GM23248 (cell line): ENCODE measurements at regions not wholly inside any gene's neighbourhood (a gene's known extent, or its start where the extent isn't known, plus 50 kb on each side); places are given as distances from the start of the nearest gene placed in this dataset.
A peak's percentile ranks its signal among the peaks of the same experiment; 100 is the strongest.

Experiments
- DNase-seq: peaks from one replicate; pipeline ENCODE4 v3.0.0-alpha.2; 2015
- H2AFZ ChIP-seq: fragments of 200-600 bp; sonication (generic); 2 replicates; pipeline ENCODE4 v1.6.1; 2016; ENCODE audit warnings: antibody characterized with exemption
- H3F3A ChIP-seq: fragments of 200-600 bp; sonication (generic); 2 replicates; pipeline ENCODE4 v1.6.1; 2016; ENCODE audit warnings: mild to moderate bottlenecking, antibody characterized with exemption, mixed run types; ENCODE audit not compliant: insufficient read depth
- H3K27ac ChIP-seq: fragments of 200-600 bp; sonication (generic); 2 replicates; pipeline ENCODE4 v1.5.1; 2016; ENCODE audit warnings: mild to moderate bottlenecking
- H3K27me3 ChIP-seq: fragments of 200-600 bp; sonication (generic); replicated peaks from 2 replicates; pipeline ENCODE4 v1.6.1; 2016; ENCODE audit warnings: mild to moderate bottlenecking; ENCODE audit not compliant: insufficient read depth
- H3K36me3 ChIP-seq: fragments of 200-600 bp; sonication (generic); 2 replicates; pipeline ENCODE4 v1.6.1; 2016; ENCODE audit warnings: low read depth, mild to moderate bottlenecking
- H3K4me1 ChIP-seq: fragments of 200-600 bp; sonication (generic); 2 replicates; pipeline ENCODE4 v1.6.1; 2016; ENCODE audit warnings: mild to moderate bottlenecking; ENCODE audit not compliant: insufficient read depth
- H3K4me2 ChIP-seq: fragments of 200-600 bp; sonication (generic); one replicate; pipeline ENCODE4 v1.6.1; 2016; ENCODE audit warnings: mild to moderate bottlenecking; ENCODE audit not compliant: unreplicated experiment
- H3K4me3 ChIP-seq: fragments of 200-600 bp; sonication (generic); 2 replicates; pipeline ENCODE4 v1.5.1; 2016; ENCODE audit warnings: mild to moderate bottlenecking
- H3K79me2 ChIP-seq: fragments of 200-600 bp; sonication (generic); 2 replicates; pipeline ENCODE4 v1.6.1; 2016; ENCODE audit warnings: mild to moderate bottlenecking; ENCODE audit not compliant: insufficient read depth
- H3K9ac ChIP-seq: fragments of 200-600 bp; sonication (generic); 2 replicates; pipeline ENCODE4 v1.6.1; 2016; ENCODE audit warnings: mild to moderate bottlenecking
- H3K9me2 ChIP-seq: fragments of 200-600 bp; sonication (generic); 2 replicates; pipeline ENCODE4 v1.6.1; 2016; ENCODE audit warnings: mixed run types, mild to moderate bottlenecking, moderate library complexity; ENCODE audit not compliant: insufficient read depth
- H3K9me3 ChIP-seq: fragments of 200-600 bp; sonication (generic); one replicate; pipeline ENCODE4 v1.6.1; 2017; ENCODE audit warnings: low read depth
- H4K20me1 ChIP-seq: fragments of 200-600 bp; sonication (generic); 2 replicates; pipeline ENCODE4 v1.6.0; 2016; ENCODE audit not compliant: insufficient read depth
- EZH2 ChIP-seq: fragments of 200-600 bp; sonication (generic); IDR thresholded peaks from 2 replicates; pipeline ENCODE4 v1.6.1; 2018; ENCODE audit warnings: antibody characterized with exemption, mild to moderate bottlenecking; ENCODE audit not compliant: insufficient read depth, poor library complexity, severe bottlenecking
- EZH2phosphoT487 ChIP-seq: fragments of 200-600 bp; sonication (generic); IDR thresholded peaks from 2 replicates; pipeline ENCODE4 v1.6.1; 2018; ENCODE audit warnings: antibody characterized with exemption, moderate library complexity, mild to moderate bottlenecking, low read depth; ENCODE audit not compliant: insufficient read depth
- WGBS, 2 experiments: methylation state at CpG; one replicate each; pipeline ENCODE4 v1.1.6; 2015 to 2017; ENCODE audit warnings: low lambda C conversion rate in 2 of 2, low coverage in 1 of 2; ENCODE audit errors: missing lambda C conversion rate in 2 of 2; 5-methylcytosine and 5-hydroxymethylcytosine counted together
- in situ Hi-C: fragments of 300-500 bp; cut with MboI; formaldehyde crosslinking; loops from 2 replicates; pipeline ENCODE4 v1.15.0; 2020

GRCh38 chr6:77055711-77056110, 407.6 kb downstream of the HTR1B start:
- TF ChIP-seq EZH2, result no peak
- Histone ChIP-seq H3K9me2 (no peaks in the 10 kb centered on the region), H3K4me2 (no peak overlapping the region), H3K27ac (no peak overlapping the region), H3K36me3 (no peaks in the 10 kb centered on the region), H3K27me3 (no peaks in the 10 kb centered on the region), H4K20me1 (no peaks in the 10 kb centered on the region), H3K4me3 (no peak overlapping the region), H2AFZ (no peak overlapping the region), H3K9ac (no peak overlapping the region), H3K4me1 (no peaks in the 10 kb centered on the region), H3K79me2 (no peaks in the 10 kb centered on the region), H3K9me3 (no peaks in the 10 kb centered on the region), H3F3A (no peaks in the 10 kb centered on the region)
- no peak for DNase-seq
- 63 to 78% methylated on average over 4 of the region's 4 CpGs for WGBS, 2 experiments
- in situ Hi-C loops, result no loop called here

GRCh38 chr6:77040568-77041195, 422.6 kb downstream of the HTR1B start:
- WGBS, 2 experiments, result 19 to 34% methylated on average over 3 of the region's 3 CpGs
- peak; percentile 75 for DNase-seq
- no peaks in the 10 kb centered on the region for H4K20me1 ChIP-seq
- H3K4me1 ChIP-seq, result peaks cover 29% of the 10 kb centered on the region
- H3K9me2 ChIP-seq, result no peaks in the 10 kb centered on the region
- no peaks in the 10 kb centered on the region for H3K27me3 ChIP-seq
- TF ChIP-seq EZH2phosphoT487 (no peak), EZH2 (no peak)
- H3K79me2 ChIP-seq, result no peaks in the 10 kb centered on the region
- H3F3A ChIP-seq, result 0 out of 2 replicates have a peak, but pooled peaks cover 14% of the 10 kb centered on the region
- H3K4me2 ChIP-seq, result peak overlapping the region; percentile 18
- in situ Hi-C loops, result no loop called here
- no peak overlapping the region for H3K9ac ChIP-seq
- H3K9me3 ChIP-seq, result no peaks in the 10 kb centered on the region
- H3K4me3 ChIP-seq, result no peak overlapping the region
- H3K36me3 ChIP-seq, result no peaks in the 10 kb centered on the region
- H2AFZ ChIP-seq, result no peak overlapping the region
- 0 out of 2 replicates have a peak overlapping the region, but pooled peaks have one; percentile 9 for H3K27ac ChIP-seq

- Histone ChIP-seq H3K27me3 (no peaks in the 10 kb centered on the region), H3K4me2 (peak overlapping the region; percentile 31)
Observed at GRCh38 chr6:77038807-77039206, 424.5 kb downstream of the HTR1B start.

GRCh38 chr6:77037439-77037838, 425.9 kb downstream of the HTR1B start:
- Histone ChIP-seq H3K79me2 (no peaks in the 10 kb centered on the region), H4K20me1 (no peaks in the 10 kb centered on the region), H3K9me2 (no peaks in the 10 kb centered on the region; the same call in 1 of the 2 replicates), H3K9me3 (no peaks in the 10 kb centered on the region), H3K4me1 (peaks cover 37% of the 10 kb centered on the region), H2AFZ (no peak overlapping the region), H3K4me3 (no peak overlapping the region), H3K4me2 (no peak overlapping the region), H3F3A (peaks cover 22% of the 10 kb centered on the region), H3K27ac (no peak overlapping the region), H3K27me3 (no peaks in the 10 kb centered on the region), H3K36me3 (no peaks in the 10 kb centered on the region), H3K9ac (no peak overlapping the region)
- no peak for TF ChIP-seq EZH2
- no peak for TF ChIP-seq EZH2phosphoT487
- no peak for DNase-seq
- in situ Hi-C loops, result no loop called here
- 52 to 84% methylated on average over 1 of the region's 1 CpG for WGBS, 2 experiments

More at GRCh38 chr6:77038807-77039206, 424.5 kb downstream of the HTR1B start:
- H3K9me3 ChIP-seq, result no peaks in the 10 kb centered on the region
- H3K9ac ChIP-seq, result no peak overlapping the region
- H4K20me1 ChIP-seq, result no peaks in the 10 kb centered on the region
- in situ Hi-C loops, result no loop called here
- H3K9me2 ChIP-seq, result no peaks in the 10 kb centered on the region
- no peaks in the 10 kb centered on the region for H3K36me3 ChIP-seq
- peaks cover 30% of the 10 kb centered on the region for H3K4me1 ChIP-seq
- H3K4me3 ChIP-seq, result no peak overlapping the region
- TF ChIP-seq EZH2 (no peak), EZH2phosphoT487 (no peak)
- H2AFZ ChIP-seq, result no peak overlapping the region
- no peak overlapping the region for H3K27ac ChIP-seq
- peak; percentile 69 for DNase-seq
- peaks cover 16% of the 10 kb centered on the region for H3F3A ChIP-seq
- no peaks in the 10 kb centered on the region for H3K79me2 ChIP-seq
- WGBS, 2 experiments, result 18 to 37% methylated on average over 3 of the region's 3 CpGs
